Renal cortical epithelial cell (primary cell): ENCODE measurements at regions not wholly inside any gene's neighbourhood (a gene's known extent, or its start where the extent isn't known, plus 50 kb on each side); places are given as distances from the start of the nearest gene placed in this dataset.
"Not testable (repeated sequence)": the region's sequence is repeated elsewhere in the genome, so short reads cannot be mapped to it uniquely, and the experiment has no call there.

Experiments used
- DNase-seq: peaks from one replicate; pipeline ENCODE4 v3.0.0-alpha.2; 2011; ENCODE audit warnings: low read depth

DNA sequence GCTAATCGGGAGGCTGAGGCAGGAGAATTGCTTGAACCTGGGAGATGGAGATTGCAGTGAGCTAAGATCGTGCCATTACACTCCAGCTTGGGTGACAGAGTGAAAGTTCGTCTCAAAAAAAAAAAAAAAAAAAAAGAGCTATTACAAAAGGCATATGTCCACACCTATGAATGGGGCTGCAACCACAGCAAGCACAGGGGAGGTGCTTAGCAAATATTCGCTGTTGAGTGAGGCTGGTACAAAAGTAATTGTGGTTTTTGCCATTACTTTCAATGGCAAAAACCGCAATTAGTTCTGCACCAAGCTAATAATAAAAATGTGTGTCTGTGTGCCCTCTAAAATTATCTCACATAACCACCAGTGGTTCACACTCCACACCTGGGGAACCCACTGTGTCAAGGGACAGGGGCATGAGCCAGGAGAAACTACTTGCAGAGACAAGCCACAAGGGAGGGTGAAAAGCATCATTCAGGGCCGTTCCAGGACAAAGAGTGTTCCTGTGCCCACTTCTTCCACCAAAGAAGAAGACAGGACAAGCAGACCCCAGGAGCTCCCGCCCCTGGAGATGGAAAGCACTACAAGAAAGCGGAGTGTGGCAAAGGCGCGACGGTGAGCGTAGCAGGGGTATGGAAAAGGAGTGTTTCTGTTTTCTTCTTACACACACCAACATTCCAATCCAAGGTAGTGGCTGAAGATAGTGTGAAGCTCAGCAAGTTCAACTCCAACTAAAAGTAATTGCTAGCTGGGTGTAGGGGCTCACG, 84.4 kb upstream of the CNEP1R1 start:
- no peak for DNase-seq

DNA sequence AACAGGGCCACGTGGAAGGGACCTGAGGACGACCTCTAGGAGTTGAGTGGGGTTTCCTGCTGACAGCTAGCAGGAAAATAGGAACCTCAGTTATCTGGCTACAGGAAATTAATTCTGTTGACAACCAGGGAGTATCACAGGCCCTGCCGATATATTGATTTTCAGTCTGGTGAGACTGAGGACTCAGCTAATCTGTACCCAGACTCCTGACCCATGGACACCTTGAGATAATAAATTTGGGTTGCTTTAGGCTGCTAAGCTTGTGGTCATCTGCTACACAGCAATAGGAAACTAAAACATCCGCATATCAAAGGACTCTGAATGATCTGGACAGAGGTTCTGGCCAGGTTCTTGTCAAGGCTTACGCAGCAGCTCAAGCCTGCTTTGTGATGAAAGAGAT, 80.8 kb upstream of the CNEP1R1 start:
- DNase-seq: no peak

DNA sequence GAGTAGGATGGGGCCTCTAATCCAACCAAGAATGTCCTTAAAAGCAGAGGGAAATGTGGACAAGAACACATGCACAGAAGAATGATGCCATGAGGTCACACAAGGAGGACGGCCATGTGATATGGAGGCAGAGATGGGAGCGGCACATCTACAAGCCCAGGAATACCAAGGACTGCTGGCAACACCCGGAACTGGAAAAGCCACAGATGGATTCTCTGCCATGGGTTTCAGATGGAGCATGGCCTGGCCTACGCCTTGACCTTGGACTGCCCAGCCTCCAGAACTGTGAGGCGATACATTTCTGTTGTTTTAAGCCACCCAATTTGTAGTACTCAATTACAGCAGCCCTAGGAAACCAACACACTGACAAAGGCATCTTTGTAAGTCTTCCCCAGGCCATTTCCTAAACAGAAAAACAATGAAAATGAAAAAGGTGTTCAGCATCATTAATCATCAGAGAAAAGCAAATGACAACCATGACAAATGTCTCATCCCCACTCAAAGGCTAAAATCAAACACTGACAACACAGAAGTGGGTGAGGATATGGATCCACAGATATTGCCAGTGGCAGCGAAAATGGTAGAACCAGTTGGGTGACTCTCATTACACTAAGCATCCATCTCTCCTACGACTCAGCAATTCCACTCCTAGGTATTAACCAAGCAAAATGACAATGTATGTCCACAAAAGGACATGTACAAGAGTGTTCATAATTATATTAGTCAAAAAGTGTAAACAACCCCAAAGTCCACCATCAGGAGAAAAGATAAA, 76.9 kb upstream of the CNEP1R1 start:
- DNase-seq: no peak

- DNase-seq: no peak
Observed at GRCh38 chr16:49951574-49952195, 73.3 kb upstream of the CNEP1R1 start.

DNA sequence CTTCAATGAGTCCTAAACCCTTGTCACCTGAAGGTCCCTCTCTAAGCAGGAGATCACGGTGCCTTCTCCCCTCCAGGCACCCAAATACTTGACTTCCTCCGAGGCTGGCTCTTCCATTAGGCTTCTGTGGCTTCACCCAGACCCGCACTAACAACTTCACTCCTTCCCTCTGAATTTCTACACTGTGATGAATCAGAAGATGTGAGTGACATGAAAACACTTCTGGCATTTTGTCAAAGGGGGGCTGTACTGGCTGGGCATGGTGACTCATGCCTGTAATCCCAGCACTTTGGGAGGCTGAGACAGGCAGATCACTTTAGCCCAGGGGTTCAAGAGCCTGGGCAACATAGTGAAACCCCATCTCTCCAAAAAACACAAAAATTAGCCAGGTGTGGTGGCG, 72.6 kb upstream of the CNEP1R1 start:
- peak; percentile 54 for DNase-seq

DNA sequence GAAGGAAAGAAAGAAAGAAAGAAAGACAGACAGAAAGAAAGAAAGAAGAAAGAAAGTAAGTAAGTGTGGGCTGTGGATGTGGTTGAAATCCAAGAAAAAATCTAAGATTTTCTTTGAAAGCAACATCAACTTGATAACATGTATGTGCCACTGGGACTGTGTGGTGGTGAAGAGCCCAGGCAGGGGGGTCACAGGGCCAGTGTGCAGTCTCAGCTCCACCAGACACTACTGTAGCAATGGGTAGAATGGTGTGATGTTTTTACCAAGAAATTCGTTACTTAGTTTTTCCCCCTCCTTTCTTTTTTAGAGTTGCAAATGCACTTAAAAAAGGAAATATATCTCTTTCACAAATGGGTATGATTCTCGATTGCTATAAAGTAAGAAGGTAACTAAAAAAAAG, 71.9 kb upstream of the CNEP1R1 start:
- DNase-seq: no peak

DNA sequence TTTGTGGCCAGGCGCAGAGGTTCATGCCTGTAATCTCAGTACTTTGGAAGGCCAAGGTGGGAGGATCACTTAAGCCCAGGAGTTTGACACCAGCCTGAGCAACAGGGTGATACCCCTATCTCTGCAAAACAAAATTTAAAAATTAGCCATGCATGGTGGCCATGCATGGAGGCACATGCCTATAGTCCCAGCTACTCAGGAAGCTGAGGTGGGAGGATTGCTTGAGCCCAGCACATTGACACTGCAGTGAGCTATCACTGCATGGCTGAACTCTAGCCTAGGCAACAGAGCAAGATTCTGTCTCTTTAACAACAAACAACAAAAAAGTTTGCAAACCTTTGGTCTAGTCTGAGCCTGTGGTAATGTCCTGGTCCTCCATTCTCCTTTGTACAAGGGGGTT, 69.2 kb upstream of the CNEP1R1 start:
- no peak for DNase-seq

DNA sequence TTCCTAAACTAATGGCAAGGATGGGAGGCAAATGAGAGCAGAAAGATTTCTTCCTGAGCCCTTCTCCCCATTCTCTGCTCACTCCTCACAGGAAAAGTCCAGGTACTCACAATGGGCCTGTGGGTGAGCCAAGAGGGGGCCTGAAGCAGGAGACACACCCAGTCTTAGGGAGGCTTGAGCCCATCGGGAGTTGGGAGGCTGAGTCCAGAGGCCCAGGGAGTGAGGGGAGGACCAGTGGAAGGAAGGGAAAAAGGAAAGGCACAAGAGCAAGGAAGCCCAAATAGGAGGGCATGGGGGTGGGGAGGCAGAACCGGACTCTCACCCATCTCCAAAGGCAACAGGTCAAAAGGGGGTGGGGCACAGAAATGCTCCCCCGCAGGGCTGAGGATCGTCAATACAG, 68.1 kb upstream of the CNEP1R1 start:
- DNase-seq: no peak

DNA sequence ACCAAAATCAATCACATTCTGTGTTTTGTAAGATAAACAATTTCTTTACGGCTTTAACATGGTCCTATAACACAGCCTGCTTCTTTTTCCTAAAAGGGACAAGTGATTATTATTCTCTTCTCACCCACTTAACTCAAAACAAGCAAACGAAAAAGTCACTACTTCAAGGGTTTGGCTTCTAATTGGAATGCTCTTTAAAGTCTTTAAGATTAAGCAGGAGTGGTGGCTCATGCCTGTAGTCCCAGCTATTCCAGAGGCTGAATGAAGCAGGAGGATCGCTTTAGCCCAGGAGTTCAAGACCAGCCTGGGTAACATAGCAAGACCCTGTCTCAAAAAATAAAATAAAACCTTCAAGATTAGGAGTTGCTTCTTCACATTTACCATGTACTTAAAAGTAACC, 66.6 kb upstream of the CNEP1R1 start:
- no peak for DNase-seq

DNA sequence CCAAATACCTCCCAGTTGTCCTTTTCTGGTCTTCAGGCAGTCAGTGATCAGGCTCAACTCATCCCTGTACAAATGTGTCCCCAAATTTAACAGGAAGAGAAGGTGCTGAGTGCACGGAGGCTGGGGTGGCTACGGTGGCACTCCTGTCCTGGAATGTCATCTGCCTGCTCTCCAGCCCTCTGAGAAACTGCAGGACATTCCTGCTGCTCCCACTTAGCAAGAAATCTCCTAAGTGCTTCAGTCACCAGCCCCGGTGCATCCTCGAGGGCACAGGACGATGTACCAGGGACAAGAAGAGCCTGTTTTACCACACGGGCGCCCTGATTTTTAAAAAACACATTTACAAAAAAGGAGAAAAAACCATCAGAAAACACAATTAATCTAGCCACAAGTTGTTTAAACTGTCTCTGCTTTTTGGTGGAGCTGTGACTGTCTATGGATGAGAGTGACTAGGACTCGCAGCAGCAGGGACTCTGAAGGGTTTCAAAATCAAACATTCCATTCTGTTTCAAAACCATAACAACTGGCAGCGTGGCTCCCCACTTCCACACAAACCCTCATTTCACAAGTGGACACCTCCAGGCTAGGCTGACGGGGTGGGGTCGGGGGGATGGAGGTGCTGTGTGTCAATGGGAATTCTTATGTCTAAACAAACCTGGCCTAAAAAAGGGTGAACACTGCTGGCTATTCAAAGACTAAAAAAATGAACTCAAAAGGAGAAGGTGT, 65.3 kb upstream of the CNEP1R1 start:
- no peak for DNase-seq

DNA sequence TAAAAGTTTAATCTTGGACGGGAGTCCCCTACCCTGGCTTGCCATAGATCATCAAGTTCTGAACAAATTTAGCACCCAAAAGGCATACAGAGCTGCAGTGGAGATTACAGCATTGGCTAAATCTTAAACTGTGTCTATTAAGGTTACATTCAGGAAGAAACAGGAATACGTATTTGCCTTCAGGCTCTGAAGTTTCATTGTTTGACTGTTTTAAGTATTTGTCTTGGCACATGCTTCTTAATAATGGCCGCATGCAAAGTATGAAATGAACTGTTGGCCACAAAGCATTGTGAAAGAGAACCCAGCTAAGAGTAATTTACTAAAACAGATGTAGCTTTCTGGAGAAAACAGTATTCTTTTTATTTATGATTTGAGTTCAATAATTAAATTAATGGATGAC, 63.9 kb upstream of the CNEP1R1 start:
- peak; percentile 53 for DNase-seq

- DNase-seq: not testable (repeated sequence)
Observed at GRCh38 chr16:49962566-49962965, 62.5 kb upstream of the CNEP1R1 start.

GRCh38 chr16:49964316-49964715, 60.7 kb upstream of the CNEP1R1 start:
- no peak for DNase-seq

GRCh38 chr16:49964973-49965372, 60.1 kb upstream of the CNEP1R1 start:
- no peak for DNase-seq

GRCh38 chr16:49967012-49967559, 57.9 kb upstream of the CNEP1R1 start:
- no peak for DNase-seq

GRCh38 chr16:49969091-49970030, 55.7 kb upstream of the CNEP1R1 start:
- DNase-seq: no peak

DNA sequence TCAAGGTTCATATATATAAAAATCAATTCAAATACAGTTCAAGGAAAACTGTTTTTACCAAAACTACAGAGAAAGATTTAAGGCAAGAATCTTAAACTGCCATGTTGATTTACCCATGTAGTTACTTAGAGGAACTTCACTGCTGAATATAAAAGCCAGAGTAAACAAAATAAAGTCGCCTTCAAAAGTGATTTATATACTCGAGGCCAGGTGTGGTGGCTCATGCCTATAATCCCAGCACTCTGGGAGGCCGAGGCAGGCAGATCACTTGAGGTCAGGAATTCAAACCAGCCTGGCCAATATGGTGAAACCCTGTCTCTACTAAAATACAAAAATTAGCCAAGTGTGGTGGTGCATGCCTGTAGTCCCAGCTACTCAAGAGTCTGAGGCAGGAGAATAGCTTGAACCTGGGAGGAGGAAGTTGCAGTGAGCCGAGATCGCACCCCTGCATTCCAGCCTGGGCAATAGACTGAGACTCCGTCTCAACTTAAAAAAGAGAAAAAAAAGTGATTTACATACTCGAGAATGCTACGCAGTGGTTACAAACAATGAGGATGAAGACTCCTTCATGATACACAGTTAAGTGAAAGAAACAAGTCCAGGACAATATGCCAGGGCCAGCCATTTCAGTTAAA, 54.1 kb upstream of the CNEP1R1 start:
- DNase-seq: peak; percentile 64

DNA sequence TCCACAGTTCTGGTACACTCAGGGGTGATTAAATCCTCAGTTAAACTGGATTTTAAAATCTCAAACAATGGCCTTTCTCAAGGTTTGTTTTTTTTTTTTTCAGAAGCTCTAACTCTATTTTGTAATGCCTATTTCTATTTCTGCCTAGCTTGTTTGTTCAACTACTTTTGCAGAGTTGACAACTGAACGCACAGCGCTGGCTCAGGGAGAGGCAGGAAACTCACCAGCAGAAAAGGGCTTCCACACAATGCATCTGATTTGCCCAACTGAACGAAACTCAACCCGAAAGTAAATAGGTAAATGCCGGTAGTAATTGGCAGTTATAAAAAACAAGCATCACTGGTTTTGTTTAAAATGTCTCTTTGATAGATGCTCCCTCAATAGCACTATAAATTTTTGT, 52.7 kb upstream of the CNEP1R1 start:
- no peak for DNase-seq

- DNase-seq: no peak
Observed at GRCh38 chr16:49972961-49973360, 52.1 kb upstream of the CNEP1R1 start.
